NCI-H187 (cell line): ENCODE measurements at regions not wholly inside any gene's neighbourhood (a gene's known extent, or its start where the extent isn't known, plus 50 kb on each side); places are given as distances from the start of the nearest gene placed in this dataset.

ENCODE experiments used
- DNase-seq, 2 experiments: peaks; one replicate each; lab custom pipeline; 2025; lab: John Stamatoyannopoulos, UW

DNA sequence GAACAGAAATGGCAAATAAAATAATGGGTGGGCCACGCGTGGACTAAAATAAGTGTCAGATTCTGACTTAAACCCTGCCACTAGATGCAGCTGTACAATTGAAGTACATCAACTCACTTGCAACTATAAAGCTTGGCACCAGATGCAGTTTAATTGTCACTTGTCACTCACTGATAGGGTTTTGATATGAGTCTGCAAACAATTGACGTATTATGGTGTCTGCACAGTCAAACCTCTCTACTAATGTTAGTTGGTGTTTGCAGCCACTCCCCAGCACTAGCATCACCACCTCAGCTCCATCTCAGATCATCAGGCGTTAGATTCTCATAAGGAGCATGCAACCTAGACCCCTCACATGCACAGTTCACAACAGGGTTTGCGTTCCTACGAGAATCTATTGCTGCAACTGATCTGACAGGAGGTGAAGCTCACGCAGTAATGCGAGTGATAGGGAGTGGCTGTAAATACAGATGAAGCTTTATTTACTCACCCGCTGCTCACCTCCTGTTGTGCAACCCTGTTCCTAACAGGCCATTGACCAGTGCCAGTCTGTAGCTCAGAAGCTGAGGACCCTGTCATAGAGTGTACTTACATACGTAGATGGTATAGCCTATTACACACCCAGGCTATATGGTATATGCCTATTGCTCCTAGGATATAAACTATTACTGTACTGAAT, 72.1 kb upstream of the SEMA6A start:
- no peak for DNase-seq

DNA sequence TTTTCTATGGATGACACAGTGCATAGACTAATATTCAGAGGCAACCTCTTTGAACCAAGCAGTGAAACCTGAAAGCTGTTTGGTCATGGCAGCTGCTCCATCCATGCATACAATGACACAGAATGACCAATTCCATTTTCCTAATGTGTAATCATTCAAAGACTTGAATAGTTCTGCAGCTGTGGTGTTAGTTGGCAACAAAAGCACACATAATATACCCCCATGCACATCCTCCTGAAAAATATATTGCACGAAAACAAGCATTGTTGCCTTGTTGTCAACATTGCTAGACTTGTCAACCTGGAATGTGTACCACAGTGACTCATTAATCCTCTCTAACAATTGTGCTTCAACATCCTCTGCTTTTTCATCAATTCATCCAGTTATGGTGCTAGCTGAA, 71.0 kb upstream of the SEMA6A start:
- DNase-seq = no peak

DNA sequence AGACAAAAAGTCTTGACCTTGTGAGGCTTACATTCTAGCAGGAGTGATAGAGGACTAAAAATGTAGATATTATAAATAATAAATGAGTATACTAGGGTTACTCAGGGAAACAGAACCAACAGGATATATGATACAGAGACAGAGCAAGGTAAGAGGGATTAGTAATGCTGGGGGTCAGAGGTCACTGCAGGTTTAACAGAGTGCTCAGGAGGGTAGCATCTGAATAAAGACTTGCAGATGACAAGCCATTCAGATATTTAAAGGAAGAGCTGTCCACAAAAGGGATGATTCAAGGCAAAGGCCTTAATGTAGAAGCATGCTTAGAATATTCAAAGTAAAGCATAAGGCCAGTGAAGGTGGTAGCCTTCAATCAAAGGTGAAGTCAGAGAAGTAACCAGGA, 65.6 kb upstream of the SEMA6A start:
- DNase-seq = no peak

DNA sequence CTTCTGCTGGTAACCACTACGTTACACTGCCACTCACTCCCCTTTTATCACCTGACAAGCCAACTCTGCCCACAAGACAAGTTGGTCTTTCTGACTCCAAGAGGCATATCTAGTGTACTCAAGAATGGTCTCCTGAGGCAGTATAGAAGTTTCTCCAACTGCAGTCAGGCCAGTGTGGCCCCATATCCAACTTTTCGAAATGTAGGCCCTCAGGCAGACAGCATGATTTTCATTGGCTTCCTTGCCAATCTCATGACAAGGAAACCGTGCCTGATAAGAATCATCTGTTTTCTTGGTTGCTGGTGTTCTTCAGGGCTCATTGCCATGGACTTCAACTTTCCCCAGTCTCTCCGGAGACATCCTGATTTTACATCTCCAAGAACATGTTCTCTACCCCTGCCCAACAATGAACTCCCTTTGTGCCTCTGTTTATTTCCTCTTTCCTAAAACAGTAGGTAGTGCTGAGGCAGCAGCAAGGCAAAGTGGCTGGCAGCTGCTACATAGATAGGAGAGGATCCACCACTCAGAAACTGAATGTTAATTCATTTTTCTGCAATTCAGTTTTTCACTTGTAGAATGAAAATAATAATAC, 62.6 kb upstream of the SEMA6A start:
- DNase-seq = no peak

DNA sequence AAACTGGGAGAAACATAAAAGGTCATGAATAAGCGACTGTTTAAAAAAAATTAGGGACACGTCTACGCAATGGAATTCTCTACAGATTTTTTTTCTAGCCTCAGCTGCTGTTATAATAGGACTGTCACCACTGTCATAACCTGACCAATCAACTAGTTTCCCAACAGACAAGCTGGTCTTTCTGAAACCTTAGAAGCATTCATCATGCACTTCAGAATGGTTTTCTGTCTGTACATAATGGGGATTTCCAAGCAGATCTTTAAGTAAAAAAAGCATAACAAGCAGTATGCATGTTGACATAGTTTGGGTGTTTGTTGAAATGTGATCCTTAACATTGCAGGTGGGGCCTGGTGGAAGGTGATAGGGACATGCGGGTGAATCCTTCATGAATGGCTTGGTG, 58.3 kb upstream of the SEMA6A start:
- no peak for DNase-seq

DNA sequence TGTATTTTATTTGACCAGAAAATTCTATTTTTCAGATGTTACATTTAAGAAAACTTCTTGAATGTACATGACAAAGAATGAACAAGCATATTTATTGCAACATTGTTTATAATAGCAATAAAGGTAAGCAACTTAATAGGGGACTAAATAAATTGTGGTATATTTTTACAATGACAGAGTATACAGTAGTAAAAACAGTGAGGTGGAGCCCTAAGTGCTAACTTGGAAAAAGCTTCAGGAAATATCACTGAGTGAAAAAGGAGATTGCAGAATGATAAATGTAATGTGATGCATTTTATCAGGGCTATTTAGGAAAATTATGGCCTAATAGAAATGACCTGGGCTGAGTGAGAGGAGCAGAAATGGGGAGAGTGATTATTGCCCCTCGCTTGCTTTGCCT, 56.5 kb upstream of the SEMA6A start:
- DNase-seq = no peak

DNA sequence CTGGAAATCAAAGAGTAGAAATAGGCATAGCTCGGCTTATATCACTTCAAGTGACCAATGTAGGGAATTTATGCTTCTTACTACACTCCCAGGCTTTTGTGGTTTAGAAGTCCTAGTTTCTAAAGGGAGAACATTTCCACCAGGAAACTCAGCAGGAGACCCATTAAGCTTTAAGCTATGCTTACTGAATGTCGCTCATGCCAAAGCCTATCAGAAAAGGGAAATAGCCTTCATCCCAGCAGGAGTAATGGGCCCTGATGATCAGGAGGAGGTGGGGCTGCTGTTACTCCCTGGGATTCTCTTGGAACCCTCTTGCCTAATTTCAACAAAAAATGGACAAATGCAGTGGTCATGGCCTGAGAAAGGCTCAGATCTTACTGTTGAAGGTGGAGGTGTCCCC, 54.5 kb upstream of the SEMA6A start:
- DNase-seq = no peak

DNA sequence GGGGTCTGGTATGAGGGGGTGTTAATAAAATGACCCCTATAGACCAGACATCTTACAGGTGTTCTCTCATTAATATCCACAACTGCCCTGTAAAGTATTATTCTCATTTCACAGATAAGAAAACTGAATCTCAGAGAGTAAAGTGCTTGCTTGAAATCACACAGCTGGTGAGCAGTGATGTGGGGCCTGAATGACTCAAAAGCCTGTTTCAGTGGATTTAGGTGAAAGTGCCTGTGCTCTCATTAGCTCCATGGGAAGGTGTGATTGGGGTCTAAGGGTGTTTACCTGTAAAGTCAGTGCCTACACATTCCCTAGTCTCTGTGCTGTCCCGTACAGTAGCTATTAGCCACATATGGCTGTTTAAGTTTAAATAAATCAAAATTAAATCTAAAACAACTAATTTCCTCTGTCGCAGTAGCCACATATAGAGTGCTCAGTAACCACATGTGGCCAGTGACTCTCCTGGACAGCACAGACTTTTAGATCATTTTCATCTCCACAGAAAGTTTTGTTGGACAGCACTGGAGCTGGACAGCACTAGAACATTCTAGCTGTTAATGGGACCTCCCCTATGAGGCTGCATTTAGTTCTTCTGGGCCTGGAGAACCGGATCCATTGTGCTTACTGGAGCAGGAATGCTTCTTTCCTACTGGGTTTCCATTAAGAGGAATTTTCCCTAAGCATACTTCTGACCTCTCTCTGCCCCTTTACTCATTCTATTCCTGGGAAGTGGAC, 52.5 kb upstream of the SEMA6A start:
- DNase-seq = no peak

DNA sequence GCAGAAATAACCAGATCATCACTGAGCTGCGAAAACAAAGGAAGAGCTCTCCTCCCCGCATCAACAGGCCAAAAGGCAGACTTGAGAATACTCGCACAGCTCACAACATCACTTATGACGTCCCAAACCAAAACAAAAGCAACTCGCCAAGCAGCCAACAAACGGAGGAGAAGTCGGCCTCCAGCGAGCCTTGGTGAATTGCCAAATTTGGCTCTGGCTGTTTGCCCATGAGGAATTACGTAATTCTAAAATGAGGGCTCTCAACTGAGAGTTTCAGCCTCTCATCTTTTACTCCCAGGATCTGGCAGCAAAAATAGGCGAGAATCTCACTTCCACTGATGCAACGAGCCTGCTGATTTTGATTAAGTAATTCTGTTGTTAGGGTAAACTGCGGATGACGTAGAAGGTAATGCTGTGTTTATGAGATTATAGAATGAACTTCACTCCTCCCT, 51.7 kb upstream of the SEMA6A start:
- DNase-seq = peak in 1 of 2 experiments; percentile 4
